ENCODE measurements at regions not wholly inside any gene's neighbourhood (a gene's known extent, or its start where the extent isn't known, plus 50 kb on each side); places are given as distances from the start of the nearest gene placed in this dataset.

GRCh38 chr6:149244105-149244504, 73.4 kb upstream of the TAB2 start:
- FAIRE-seq = no peak

GRCh38 chr6:149246691-149247384, 70.7 kb upstream of the TAB2 start:
- Histone ChIP-seq H3K27ac (ENCODE audit: control insufficient read depth, insufficient read depth, low read length) (no peak overlapping the region), H3K36me3 (ENCODE audit: control insufficient read depth in 2 of 2, extremely low read depth in 1 of 2, insufficient read depth in 2 of 2, low read length in 2 of 2) (no peaks in the 10 kb centered on the region), H2AFZ (ENCODE audit: control insufficient read depth, low read length) (no peak overlapping the region), H3K4me3 (ENCODE audit: control insufficient read depth in 2 of 3, extremely low read depth in 1 of 3, insufficient read depth in 2 of 3, low read depth in 1 of 3, low read length in 3 of 3) (no peak overlapping the region), H3K4me2 (ENCODE audit: control insufficient read depth, extremely low read depth, insufficient read depth, low read depth, low read length) (no peak overlapping the region), H3K9ac (ENCODE audit: control insufficient read depth, extremely low read depth, insufficient read depth, low read length) (no peak overlapping the region), H3K4me1 (ENCODE audit: control insufficient read depth, extremely low read depth, insufficient read depth, low read length) (no peaks in the 10 kb centered on the region), H3K9me1 (ENCODE audit: control insufficient read depth, extremely low read depth, insufficient read depth, low read length) (no peaks in the 10 kb centered on the region), H3K79me2 (ENCODE audit: control insufficient read depth, insufficient read depth, low read length) (no peaks in the 10 kb centered on the region), H3K27me3 (ENCODE audit: control insufficient read depth, extremely low read depth, insufficient read depth, low read length) (no peaks in the 10 kb centered on the region), H3K9me3 (ENCODE audit: control insufficient read depth, low read depth, low read length) (no peaks in the 10 kb centered on the region), H4K20me1 (ENCODE audit: control insufficient read depth, extremely low read depth, insufficient read depth, low read length) (no peaks in the 10 kb centered on the region)
- no peak for DNase-seq (ENCODE audit: low read depth, low spot score)
- TF ChIP-seq EZH2 (IDR thresholded peaks at IDR 0.05; ENCODE audit: low read length) (no peak), CTCF (optimal IDR thresholded peaks at IDR 0.05 in 1 of 3, IDR thresholded peaks at IDR 0.05 in 1 of 3, conservative IDR thresholded peaks at IDR 0.05 in 1 of 3; ENCODE audit: extremely low read depth in 1 of 3, insufficient read depth in 2 of 3, low read length in 3 of 3) (no peak)
- dilution Hi-C loops (cut with MboI; ENCODE audit: extremely low pct_ligation_motif_present, low sequenced_read_pairs) = no loop called here
- FAIRE-seq = no peak

More at GRCh38 chr6:149244105-149244504, 73.4 kb upstream of the TAB2 start:
- no peak for DNase-seq (ENCODE audit: low read depth, low spot score)
- no peaks in the 10 kb centered on the region for H3K9me1 ChIP-seq (ENCODE audit: control insufficient read depth, extremely low read depth, insufficient read depth, low read length)
- no peak overlapping the region for H3K4me2 ChIP-seq (ENCODE audit: control insufficient read depth, extremely low read depth, insufficient read depth, low read depth, low read length)
- no peaks in the 10 kb centered on the region for H3K27me3 ChIP-seq (ENCODE audit: control insufficient read depth, extremely low read depth, insufficient read depth, low read length)
- H3K9me3 ChIP-seq (ENCODE audit: control insufficient read depth, low read depth, low read length) = peaks cover 7% of the 10 kb centered on the region
- no peak overlapping the region for H3K9ac ChIP-seq (ENCODE audit: control insufficient read depth, extremely low read depth, insufficient read depth, low read length)
- no peaks in the 10 kb centered on the region for H4K20me1 ChIP-seq (ENCODE audit: control insufficient read depth, extremely low read depth, insufficient read depth, low read length)
- dilution Hi-C loops (cut with MboI; ENCODE audit: extremely low pct_ligation_motif_present, low sequenced_read_pairs) = no loop called here
- H3K4me1 ChIP-seq (ENCODE audit: control insufficient read depth, extremely low read depth, insufficient read depth, low read length) = no peaks in the 10 kb centered on the region
- H3K4me3 ChIP-seq (ENCODE audit: control insufficient read depth in 2 of 3, extremely low read depth in 1 of 3, insufficient read depth in 2 of 3, low read depth in 1 of 3, low read length in 3 of 3) = no peak overlapping the region
- no peak overlapping the region for H2AFZ ChIP-seq (ENCODE audit: control insufficient read depth, low read length)
- H3K27ac ChIP-seq (ENCODE audit: control insufficient read depth, insufficient read depth, low read length) = no peak overlapping the region
- H3K36me3 ChIP-seq (ENCODE audit: control insufficient read depth in 2 of 2, extremely low read depth in 1 of 2, insufficient read depth in 2 of 2, low read length in 2 of 2) = no peaks in the 10 kb centered on the region
- TF ChIP-seq CTCF (optimal IDR thresholded peaks at IDR 0.05 in 1 of 3, IDR thresholded peaks at IDR 0.05 in 1 of 3, conservative IDR thresholded peaks at IDR 0.05 in 1 of 3; ENCODE audit: extremely low read depth in 1 of 3, insufficient read depth in 2 of 3, low read length in 3 of 3) (no peak), EZH2 (IDR thresholded peaks at IDR 0.05; ENCODE audit: low read length) (no peak)
- no peaks in the 10 kb centered on the region for H3K79me2 ChIP-seq (ENCODE audit: control insufficient read depth, insufficient read depth, low read length)

All from keratinocyte (primary cell).